DMS153 treated with DMSO at 0.1 percent for 48 hours (cell line): ENCODE measurements at regions not wholly inside any gene's neighbourhood (a gene's known extent, or its start where the extent isn't known, plus 50 kb on each side); places are given as distances from the start of the nearest gene placed in this dataset.

Experiments used
- DNase-seq: peaks from one replicate; lab custom pipeline; 2025; ENCODE audit not compliant: unreplicated experiment; lab: John Stamatoyannopoulos, UW

- DNase-seq = no peak
Observed at GRCh38 chr14:85412756-85413155, 117.2 kb upstream of the FLRT2 start.

- no peak for DNase-seq
Observed at GRCh38 chr14:85413836-85414526, 116.0 kb upstream of the FLRT2 start.

GRCh38 chr14:85415015-85415712, 114.8 kb upstream of the FLRT2 start:
- DNase-seq = peak; percentile 26

- no peak for DNase-seq
Observed at GRCh38 chr14:85416771-85417170, 113.2 kb upstream of the FLRT2 start.

- DNase-seq = no peak
Observed at GRCh38 chr14:85417396-85417795, 112.5 kb upstream of the FLRT2 start.

GRCh38 chr14:85418721-85419120, 111.2 kb upstream of the FLRT2 start:
- no peak for DNase-seq

- DNase-seq = no peak
Observed at GRCh38 chr14:85420278-85420677, 109.7 kb upstream of the FLRT2 start.

GRCh38 chr14:85420707-85421106, 109.2 kb upstream of the FLRT2 start:
- DNase-seq = no peak

GRCh38 chr14:85421186-85421877, 108.6 kb upstream of the FLRT2 start:
- DNase-seq = no peak

GRCh38 chr14:85423889-85424288, 106.1 kb upstream of the FLRT2 start:
- no peak for DNase-seq

GRCh38 chr14:85425507-85425906, 104.4 kb upstream of the FLRT2 start:
- DNase-seq = no peak

- DNase-seq = no peak
Observed at GRCh38 chr14:85426068-85426935, 103.6 kb upstream of the FLRT2 start.

- DNase-seq = no peak
Observed at GRCh38 chr14:85428926-85429325, 101.0 kb upstream of the FLRT2 start.

GRCh38 chr14:85437148-85437547, 92.8 kb upstream of the FLRT2 start:
- DNase-seq = no peak

GRCh38 chr14:85438001-85438400, 91.9 kb upstream of the FLRT2 start:
- no peak for DNase-seq

- no peak for DNase-seq
Observed at GRCh38 chr14:85438481-85438942, 91.4 kb upstream of the FLRT2 start.

- DNase-seq = no peak
Observed at GRCh38 chr14:85439696-85440328, 90.1 kb upstream of the FLRT2 start.

GRCh38 chr14:85441909-85442643, 87.9 kb upstream of the FLRT2 start:
- DNase-seq = no peak

- no peak for DNase-seq
Observed at GRCh38 chr14:85442996-85443395, 86.9 kb upstream of the FLRT2 start.

GRCh38 chr14:85444635-85445034, 85.3 kb upstream of the FLRT2 start:
- peak; percentile 31 for DNase-seq
